Mucosa of descending colon (tissue), 3 donors: ENCODE measurements at regions not wholly inside any gene's neighbourhood (a gene's known extent, or its start where the extent isn't known, plus 50 kb on each side); places are given as distances from the start of the nearest gene placed in this dataset.

ENCODE experiments used
- ATAC-seq: fragments of 200-7000 bp; cut with Tn5 transposase; one replicate; pipeline ENCODE4 v1.9.1; 2020; ENCODE audit warnings: mild to moderate bottlenecking, moderate library complexity
- DNase-seq, 3 donors: peaks; one replicate each; pipeline ENCODE4 v3.0.0-alpha.2; 2020
- H3K36me3 ChIP-seq: fragments of 200-600 bp; one replicate; pipeline ENCODE4 v1.8.0; 2021; ENCODE audit warnings: low read depth, mild to moderate bottlenecking
- H3K4me1 ChIP-seq: fragments of 200-600 bp; one replicate; pipeline ENCODE4 v1.8.0; 2021; ENCODE audit warnings: low read depth, mild to moderate bottlenecking
- H3K4me3 ChIP-seq: fragments of 200-600 bp; one replicate; pipeline ENCODE4 v1.8.0; 2021; ENCODE audit warnings: mild to moderate bottlenecking
- H3K9me3 ChIP-seq: fragments of 200-600 bp; one replicate; pipeline ENCODE4 v1.8.0; 2021; ENCODE audit warnings: mild to moderate bottlenecking
- intact Hi-C, 2 donors: fragments of 100-400 bp; cut with DNase I in 1 of 2; cut with micrococcal nuclease in 1 of 2; formaldehyde crosslinking; loops; one replicate each; pipeline versions ENCODE4 v1.11.0 to v1.11.1; 2022; cut with DNase I, micrococcal nuclease
- TF ChIP-seq, protein P1 (sequence below): fragments of 200-600 bp; IDR thresholded peaks from one replicate; pipeline ENCODE4 v1.8.0; 2022; ENCODE audit warnings: antibody characterized with exemption, mild to moderate bottlenecking
- donor health status: DM: no; HTN: no; CAD: no; lungs with moderate emphysema.
- donor health status: DM: no; HTN: no; CAD: no.
- donor health status: DM: no; HTN: yes; CAD: no.

DNA sequence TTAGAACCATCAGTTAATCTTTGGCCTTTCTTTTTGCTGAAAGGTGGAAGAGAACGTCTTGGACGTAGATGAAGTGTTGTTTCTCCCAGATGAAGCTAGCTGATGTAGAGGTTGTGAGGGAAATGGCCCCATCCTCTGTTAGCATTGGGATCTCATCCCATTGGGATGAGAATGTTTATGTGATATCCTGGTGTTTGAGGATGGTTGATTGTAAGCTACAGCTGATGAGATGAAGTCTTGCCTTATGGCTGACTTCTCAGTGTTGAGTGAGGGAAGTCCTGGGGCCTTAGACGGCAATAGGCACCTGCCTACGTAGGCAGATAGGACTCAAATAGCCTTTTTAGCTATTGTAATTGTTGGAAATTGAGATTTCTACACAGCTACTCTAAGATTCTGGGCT, 211.3 kb downstream of the MYCN start:
- intact Hi-C loops = no loop called here
- no peak for DNase-seq
- Histone ChIP-seq H3K4me3 (no peak overlapping the region), H3K36me3 (no peaks in the 10 kb centered on the region), H3K4me1 (no peaks in the 10 kb centered on the region), H3K9me3 (no peaks in the 10 kb centered on the region)
- ATAC-seq = no peak
- TF ChIP-seq, protein P1, sequence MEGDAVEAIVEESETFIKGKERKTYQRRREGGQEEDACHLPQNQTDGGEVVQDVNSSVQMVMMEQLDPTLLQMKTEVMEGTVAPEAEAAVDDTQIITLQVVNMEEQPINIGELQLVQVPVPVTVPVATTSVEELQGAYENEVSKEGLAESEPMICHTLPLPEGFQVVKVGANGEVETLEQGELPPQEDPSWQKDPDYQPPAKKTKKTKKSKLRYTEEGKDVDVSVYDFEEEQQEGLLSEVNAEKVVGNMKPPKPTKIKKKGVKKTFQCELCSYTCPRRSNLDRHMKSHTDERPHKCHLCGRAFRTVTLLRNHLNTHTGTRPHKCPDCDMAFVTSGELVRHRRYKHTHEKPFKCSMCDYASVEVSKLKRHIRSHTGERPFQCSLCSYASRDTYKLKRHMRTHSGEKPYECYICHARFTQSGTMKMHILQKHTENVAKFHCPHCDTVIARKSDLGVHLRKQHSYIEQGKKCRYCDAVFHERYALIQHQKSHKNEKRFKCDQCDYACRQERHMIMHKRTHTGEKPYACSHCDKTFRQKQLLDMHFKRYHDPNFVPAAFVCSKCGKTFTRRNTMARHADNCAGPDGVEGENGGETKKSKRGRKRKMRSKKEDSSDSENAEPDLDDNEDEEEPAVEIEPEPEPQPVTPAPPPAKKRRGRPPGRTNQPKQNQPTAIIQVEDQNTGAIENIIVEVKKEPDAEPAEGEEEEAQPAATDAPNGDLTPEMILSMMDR = no peak

DNA sequence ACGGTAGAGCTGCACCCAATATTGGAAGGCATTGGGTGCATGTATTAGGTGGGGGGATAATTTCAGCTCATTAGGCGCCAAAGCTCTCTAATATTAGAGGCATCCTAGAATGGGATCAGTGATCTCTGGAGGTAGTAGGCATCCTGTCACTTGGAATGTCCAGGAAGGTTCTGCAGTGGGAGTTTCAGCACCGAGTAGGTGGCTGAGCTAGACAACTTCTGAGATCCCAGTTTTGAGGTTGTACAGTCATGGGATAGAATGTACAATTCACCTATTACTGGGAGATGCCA, 210.9 kb downstream of the MYCN start:
- intact Hi-C loops = no loop called here
- TF ChIP-seq, protein P1 = no peak
- no peak for ATAC-seq
- H3K4me1 ChIP-seq = no peaks in the 10 kb centered on the region
- no peaks in the 10 kb centered on the region for H3K36me3 ChIP-seq
- no peaks in the 10 kb centered on the region for H3K9me3 ChIP-seq
- H3K4me3 ChIP-seq = no peak overlapping the region
- no peak for DNase-seq

DNA sequence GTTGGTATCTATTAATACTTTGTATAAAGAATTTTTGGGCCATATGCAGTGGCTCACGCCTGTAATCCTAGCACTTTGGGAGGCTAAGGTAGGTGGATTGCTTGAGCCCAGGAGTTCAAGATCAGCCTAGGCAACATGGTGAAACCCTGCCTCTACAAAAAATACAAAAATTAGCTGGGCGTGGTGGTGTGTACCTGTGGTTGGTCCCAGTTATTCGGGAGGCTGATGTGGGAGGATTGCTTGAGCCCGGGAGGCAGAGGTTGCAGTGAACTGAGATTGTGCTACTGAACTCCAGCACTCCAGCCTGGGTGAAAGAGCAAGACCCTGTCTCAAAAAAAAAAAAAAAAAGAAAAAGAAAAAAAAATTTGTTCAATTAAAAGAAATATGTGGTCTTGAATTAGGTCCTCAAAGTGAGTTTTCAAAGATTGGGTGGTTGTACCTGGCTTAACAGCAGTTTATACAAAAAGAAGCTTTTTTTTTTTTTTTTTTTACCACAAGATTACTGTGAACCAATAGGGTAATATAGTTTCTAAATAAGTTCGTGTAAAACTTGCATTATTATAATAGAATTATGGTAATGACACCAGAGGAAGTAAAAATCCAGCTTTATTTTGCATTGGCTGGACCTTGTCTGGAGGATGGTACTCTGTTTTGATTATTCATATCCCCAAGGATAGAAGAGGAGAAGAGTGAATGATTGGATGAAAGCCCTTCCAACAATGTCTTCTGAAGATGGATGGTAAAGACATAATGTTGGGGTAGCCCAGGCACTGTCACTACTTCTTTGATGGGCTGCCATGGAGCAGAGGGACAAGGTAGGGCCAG, 210.3 kb downstream of the MYCN start:
- DNase-seq (no peak), ATAC-seq (no peak)
- Histone ChIP-seq H3K4me1 (no peaks in the 10 kb centered on the region), H3K36me3 (no peaks in the 10 kb centered on the region), H3K9me3 (no peaks in the 10 kb centered on the region), H3K4me3 (no peak overlapping the region)
- intact Hi-C loops = no loop called here
- TF ChIP-seq, protein P1 = no peak

DNA sequence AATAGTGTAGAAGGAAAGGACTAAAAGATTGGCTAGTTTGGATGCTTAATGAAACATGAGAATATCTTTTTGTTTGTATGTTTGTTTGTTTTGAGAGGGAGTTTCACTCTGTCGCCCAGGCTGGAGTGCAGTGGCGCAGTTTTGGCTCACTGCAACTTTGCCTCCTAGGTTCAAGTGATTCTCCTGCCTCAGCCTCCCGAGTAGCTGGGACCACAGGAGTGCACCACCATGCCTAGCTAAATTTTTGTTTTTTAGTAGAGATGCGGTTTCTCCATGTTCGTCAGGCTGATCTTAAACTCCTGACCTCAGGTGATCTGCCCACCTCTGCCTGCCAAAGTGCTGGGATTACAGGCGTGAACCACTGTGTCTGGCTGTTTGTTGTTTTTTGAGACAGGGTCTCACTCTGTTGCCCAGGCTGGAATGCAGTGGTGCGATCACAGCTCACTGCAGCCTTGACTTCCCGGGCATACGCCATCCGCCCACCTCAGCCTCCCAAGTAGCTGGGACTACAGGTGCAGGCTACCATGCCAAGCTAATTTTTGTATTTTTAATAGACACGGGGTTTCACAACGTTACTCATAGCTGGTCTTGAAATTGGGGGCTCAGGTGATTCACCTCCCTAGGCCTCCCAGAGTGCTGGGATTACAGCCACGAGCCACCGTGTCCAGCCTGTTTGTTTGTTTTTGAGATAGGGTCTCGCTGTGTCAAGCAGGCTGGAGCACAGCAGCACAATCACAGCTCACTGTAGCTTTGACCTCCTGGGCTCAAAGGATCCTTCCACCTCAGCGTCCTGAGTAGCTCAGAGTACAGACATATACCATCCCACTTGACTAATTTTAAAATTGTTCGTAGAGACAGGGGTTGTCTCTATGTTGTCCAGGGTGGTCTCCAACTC, 209.2 kb downstream of the MYCN start:
- DNase-seq (no peak), ATAC-seq (no peak)
- TF ChIP-seq, protein P1 = no peak
- no peaks in the 10 kb centered on the region for H3K9me3 ChIP-seq
- H3K36me3 ChIP-seq = no peaks in the 10 kb centered on the region
- intact Hi-C loops = no loop called here
- H3K4me3 ChIP-seq = no peak overlapping the region
- no peaks in the 10 kb centered on the region for H3K4me1 ChIP-seq

DNA sequence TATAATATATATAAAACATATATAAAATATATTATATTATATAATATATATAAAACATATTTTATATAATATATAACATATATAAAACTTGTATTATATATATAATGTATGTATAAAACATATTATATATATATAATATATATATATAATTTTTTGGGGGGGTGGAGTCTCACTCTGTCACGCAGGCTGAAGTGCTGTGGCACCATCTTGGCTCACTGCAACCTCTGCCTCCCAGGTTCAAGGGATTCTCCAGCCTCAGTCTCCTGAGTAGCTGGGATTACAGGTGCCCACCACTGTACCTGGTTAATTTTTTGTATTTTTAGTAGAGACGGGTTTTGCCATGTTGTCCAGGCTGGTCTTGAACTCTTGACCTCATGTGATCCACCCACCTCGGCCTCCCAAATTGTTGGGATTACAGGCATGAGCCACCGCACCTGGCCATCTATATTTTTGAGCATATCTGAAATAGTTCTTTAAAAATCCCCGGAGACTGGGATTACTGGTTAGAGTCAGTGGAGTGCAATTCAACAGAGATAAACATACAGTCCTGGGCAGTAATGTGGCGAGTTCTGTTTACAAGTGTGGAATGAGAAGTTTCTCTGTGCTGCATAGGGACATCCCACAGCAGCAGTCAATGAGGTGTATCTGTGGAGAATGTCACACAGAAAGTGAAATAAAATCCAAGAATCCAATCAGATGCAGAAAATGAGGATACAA, 208.4 kb downstream of the MYCN start:
- ATAC-seq (no peak), DNase-seq (no peak)
- Histone ChIP-seq H3K4me1 (no peaks in the 10 kb centered on the region), H3K4me3 (no peak overlapping the region), H3K36me3 (no peaks in the 10 kb centered on the region), H3K9me3 (no peaks in the 10 kb centered on the region)
- TF ChIP-seq, protein P1 = no peak
- intact Hi-C loops = no loop called here
